SK-N-SH treated with all-trans-retinoic acid at 6 μM for 48 hours (cell line): ENCODE measurements at regions not wholly inside any gene's neighbourhood (a gene's known extent, or its start where the extent isn't known, plus 50 kb on each side); places are given as distances from the start of the nearest gene placed in this dataset.

ENCODE experiments used
- ATAC-seq: fragments of 200-7000 bp; cut with Tn5 transposase; 3 replicates; pipeline ENCODE4 v1.9.1; 2020; ENCODE audit warnings: mild to moderate bottlenecking, moderate library complexity
- ARNTL ChIP-seq: fragments of 450-650 bp; formaldehyde crosslinking; IDR thresholded peaks from 2 replicates; pipeline ENCODE4 v1.5.0; 2020; ENCODE audit warnings: low read depth, mild to moderate bottlenecking, moderate library complexity, borderline replicate concordance
- BACH2 ChIP-seq: fragments of 250-450 bp; sonication (Bioruptor Pico); IDR thresholded peaks from 2 replicates; pipeline ENCODE4 v1.9.0; 2021; ENCODE audit warnings: mild to moderate bottlenecking, borderline replicate concordance
- CSDC2 ChIP-seq: fragments of 250-450 bp; sonication (Bioruptor Pico); IDR thresholded peaks from 2 replicates; pipeline ENCODE4 v1.5.0; 2020; ENCODE audit warnings: mild to moderate bottlenecking, moderate library complexity
- ESRRG ChIP-seq: fragments of 250-450 bp; sonication (Bioruptor Pico); IDR thresholded peaks from 2 replicates; pipeline ENCODE4 v1.6.1; 2021; ENCODE audit warnings: mild to moderate bottlenecking
- GLIS3 ChIP-seq: fragments of 250-450 bp; sonication (Bioruptor Pico); IDR thresholded peaks from 2 replicates; pipeline ENCODE4 v1.5.0; 2020; ENCODE audit warnings: mild to moderate bottlenecking, moderate library complexity
- ISL1 ChIP-seq: fragments of 250-450 bp; sonication (Bioruptor Pico); IDR thresholded peaks from 2 replicates; pipeline ENCODE4 v2.1.2; 2022; ENCODE audit warnings: mild to moderate bottlenecking, moderate library complexity
- OSR1 ChIP-seq: fragments of 250-450 bp; sonication (Bioruptor Pico); IDR thresholded peaks from 2 replicates; pipeline ENCODE4 v1.8.0; 2022; ENCODE audit warnings: moderate library complexity, mild to moderate bottlenecking, inconsistent platforms
- PPARA ChIP-seq: fragments of 250-450 bp; sonication (Bioruptor Pico); IDR thresholded peaks from 2 replicates; pipeline ENCODE4 v1.5.0; 2020; ENCODE audit warnings: mild to moderate bottlenecking, borderline replicate concordance
- RARB ChIP-seq: fragments of 250-450 bp; sonication (Bioruptor Pico); IDR thresholded peaks from 2 replicates; pipeline ENCODE4 v1.8.0; 2021; ENCODE audit warnings: mild to moderate bottlenecking, moderate library complexity
- SNAI2 ChIP-seq: fragments of 250-450 bp; sonication (Bioruptor Pico); IDR thresholded peaks from 2 replicates; pipeline ENCODE4 v1.5.0; 2020; ENCODE audit warnings: mild to moderate bottlenecking, moderate library complexity
- TCF4 ChIP-seq: fragments of 250-450 bp; sonication (Bioruptor Pico); IDR thresholded peaks from 2 replicates; pipeline ENCODE4 v1.8.0; 2021; ENCODE audit warnings: mild to moderate bottlenecking, moderate library complexity, borderline replicate concordance
- TOX ChIP-seq: fragments of 250-450 bp; sonication (Bioruptor Pico); IDR thresholded peaks from 2 replicates; pipeline ENCODE4 v1.8.0; 2021; ENCODE audit warnings: mild to moderate bottlenecking, moderate library complexity, borderline replicate concordance
- ZC3H10 ChIP-seq: fragments of 250-450 bp; sonication (Bioruptor Pico); IDR thresholded peaks from 2 replicates; pipeline ENCODE4 v1.5.1; 2021; ENCODE audit warnings: mild to moderate bottlenecking, moderate library complexity
- ZFP3 ChIP-seq: fragments of 250-450 bp; sonication (Bioruptor Pico); IDR thresholded peaks from 2 replicates; pipeline ENCODE4 v1.5.0; 2020; ENCODE audit warnings: mild to moderate bottlenecking, moderate library complexity
- ZFP30 ChIP-seq: fragments of 450-650 bp; formaldehyde crosslinking; IDR thresholded peaks from 2 replicates; pipeline ENCODE4 v1.5.0; 2022; ENCODE audit warnings: mild to moderate bottlenecking, moderate library complexity
- ZNF565 ChIP-seq: fragments of 450-650 bp; formaldehyde crosslinking; conservative IDR thresholded peaks from 2 replicates; pipeline ENCODE4 v1.5.0; 2020; ENCODE audit warnings: low read depth, mild to moderate bottlenecking, moderate library complexity
- ZNF70 ChIP-seq: fragments of 450-650 bp; formaldehyde crosslinking; IDR thresholded peaks from 2 replicates; pipeline ENCODE4 v1.5.0; 2020; ENCODE audit warnings: mild to moderate bottlenecking, moderate library complexity
- ZNF8 ChIP-seq: fragments of 450-650 bp; formaldehyde crosslinking; IDR thresholded peaks from 2 replicates; pipeline ENCODE4 v1.5.0; 2020; ENCODE audit warnings: mild to moderate bottlenecking, moderate library complexity
- TF ChIP-seq, protein P1 (sequence below): fragments of 250-450 bp; sonication (Bioruptor Pico); IDR thresholded peaks from 2 replicates; pipeline ENCODE4 v1.8.0; 2020; ENCODE audit warnings: mild to moderate bottlenecking, moderate library complexity, borderline replicate concordance
- TF ChIP-seq, protein P2 (sequence below): fragments of 250-450 bp; sonication (Bioruptor Pico); IDR thresholded peaks from 2 replicates; pipeline ENCODE4 v1.8.0; 2021; ENCODE audit warnings: low read depth, mild to moderate bottlenecking, moderate library complexity, borderline replicate concordance
- TF ChIP-seq, protein P3 (sequence below): fragments of 250-450 bp; sonication (Bioruptor Pico); IDR thresholded peaks from 2 replicates; pipeline ENCODE4 v1.5.1; 2020; ENCODE audit warnings: low read depth, mild to moderate bottlenecking, moderate library complexity
- TF ChIP-seq, protein P4 (sequence below): fragments of 250-450 bp; sonication (Bioruptor Pico); IDR thresholded peaks from 2 replicates; pipeline ENCODE4 v1.5.1; 2021; ENCODE audit warnings: mild to moderate bottlenecking, moderate library complexity
- TF ChIP-seq, protein P5 (sequence below): fragments of 250-450 bp; sonication (Bioruptor Pico); IDR thresholded peaks from 2 replicates; pipeline ENCODE4 v1.5.0; 2020; ENCODE audit warnings: mild to moderate bottlenecking, moderate library complexity

DNA sequence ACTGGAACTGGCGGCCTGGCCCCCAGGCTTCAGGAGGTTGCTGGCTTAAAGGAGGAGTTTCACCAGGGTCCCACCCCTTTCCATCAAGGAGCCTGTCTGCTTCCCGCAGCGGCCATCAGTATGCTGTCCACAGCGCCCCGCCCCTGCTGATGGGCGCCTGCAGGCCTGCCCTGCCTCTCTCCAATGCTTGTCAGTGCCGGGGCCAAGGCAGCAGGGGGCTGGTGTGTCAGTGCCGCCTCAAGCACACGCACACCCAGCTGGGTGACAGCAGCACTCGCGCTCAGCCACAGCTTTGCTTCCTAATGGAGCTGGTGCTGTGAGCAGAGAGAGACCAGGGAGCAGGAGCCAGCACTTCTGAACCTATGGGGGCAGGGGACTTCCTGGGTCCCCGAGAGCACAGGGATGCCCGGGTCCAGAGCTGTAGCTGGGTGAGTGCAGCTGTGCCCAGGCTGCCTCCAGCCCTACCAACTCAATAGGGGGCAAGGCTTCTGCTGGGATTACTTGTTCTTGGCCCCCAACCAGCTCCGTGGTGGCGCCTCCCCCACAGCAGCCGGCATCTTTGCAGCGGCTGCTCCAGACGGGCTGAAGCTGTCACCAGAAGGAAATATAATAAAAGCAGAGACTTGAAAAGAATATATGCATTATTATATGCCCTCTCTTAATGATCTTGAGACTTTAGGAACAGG, 377.2 kb upstream of the LRATD1 start (continued):
- TF ChIP-seq GLIS3 (CRISPR knock-in tag) (no peak), TOX (no peak)
- TF ChIP-seq, protein P1, sequence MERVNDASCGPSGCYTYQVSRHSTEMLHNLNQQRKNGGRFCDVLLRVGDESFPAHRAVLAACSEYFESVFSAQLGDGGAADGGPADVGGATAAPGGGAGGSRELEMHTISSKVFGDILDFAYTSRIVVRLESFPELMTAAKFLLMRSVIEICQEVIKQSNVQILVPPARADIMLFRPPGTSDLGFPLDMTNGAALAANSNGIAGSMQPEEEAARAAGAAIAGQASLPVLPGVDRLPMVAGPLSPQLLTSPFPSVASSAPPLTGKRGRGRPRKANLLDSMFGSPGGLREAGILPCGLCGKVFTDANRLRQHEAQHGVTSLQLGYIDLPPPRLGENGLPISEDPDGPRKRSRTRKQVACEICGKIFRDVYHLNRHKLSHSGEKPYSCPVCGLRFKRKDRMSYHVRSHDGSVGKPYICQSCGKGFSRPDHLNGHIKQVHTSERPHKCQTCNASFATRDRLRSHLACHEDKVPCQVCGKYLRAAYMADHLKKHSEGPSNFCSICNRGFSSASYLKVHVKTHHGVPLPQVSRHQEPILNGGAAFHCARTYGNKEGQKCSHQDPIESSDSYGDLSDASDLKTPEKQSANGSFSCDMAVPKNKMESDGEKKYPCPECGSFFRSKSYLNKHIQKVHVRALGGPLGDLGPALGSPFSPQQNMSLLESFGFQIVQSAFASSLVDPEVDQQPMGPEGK (CRISPR knock-in tag): no peak
- TF ChIP-seq, protein P2, sequence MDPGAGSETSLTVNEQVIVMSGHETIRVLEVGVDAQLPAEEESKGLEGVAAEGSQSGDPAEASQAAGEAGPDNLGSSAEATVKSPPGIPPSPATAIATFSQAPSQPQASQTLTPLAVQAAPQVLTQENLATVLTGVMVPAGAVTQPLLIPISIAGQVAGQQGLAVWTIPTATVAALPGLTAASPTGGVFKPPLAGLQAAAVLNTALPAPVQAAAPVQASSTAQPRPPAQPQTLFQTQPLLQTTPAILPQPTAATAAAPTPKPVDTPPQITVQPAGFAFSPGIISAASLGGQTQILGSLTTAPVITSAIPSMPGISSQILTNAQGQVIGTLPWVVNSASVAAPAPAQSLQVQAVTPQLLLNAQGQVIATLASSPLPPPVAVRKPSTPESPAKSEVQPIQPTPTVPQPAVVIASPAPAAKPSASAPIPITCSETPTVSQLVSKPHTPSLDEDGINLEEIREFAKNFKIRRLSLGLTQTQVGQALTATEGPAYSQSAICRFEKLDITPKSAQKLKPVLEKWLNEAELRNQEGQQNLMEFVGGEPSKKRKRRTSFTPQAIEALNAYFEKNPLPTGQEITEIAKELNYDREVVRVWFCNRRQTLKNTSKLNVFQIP (CRISPR knock-in tag): no peak

DNA sequence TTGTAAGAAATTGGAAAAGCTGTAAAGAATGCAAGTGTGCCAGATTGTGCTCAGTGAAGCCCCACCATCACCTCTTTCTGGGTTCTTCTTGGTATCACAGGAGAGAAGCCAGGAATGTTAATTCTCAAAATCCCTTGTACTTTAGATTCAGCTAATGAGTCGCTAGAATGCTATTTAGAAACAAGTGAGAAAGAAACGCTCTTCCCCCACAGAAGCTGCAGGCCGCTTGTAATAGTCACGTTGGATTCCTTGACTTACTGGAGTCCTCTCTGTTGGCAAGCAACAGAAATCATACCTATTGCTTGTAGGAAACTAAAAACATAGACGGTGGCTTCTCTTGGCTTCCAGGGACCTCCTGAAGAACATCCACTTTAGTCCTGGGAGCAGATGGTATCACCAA, 375.6 kb upstream of the LRATD1 start:
- TF ChIP-seq ZNF565 (CRISPR knock-in tag) (no peak), ESRRG (no peak), TCF4 (no peak), CSDC2 (CRISPR knock-in tag) (no peak), PPARA (CRISPR knock-in tag) (no peak), ARNTL (CRISPR knock-in tag) (no peak), RARB (CRISPR knock-in tag) (no peak), ZFP3 (CRISPR knock-in tag) (no peak), ISL1 (CRISPR knock-in tag) (no peak), ZFP30 (CRISPR knock-in tag) (no peak), ZNF8 (CRISPR knock-in tag) (no peak), GLIS3 (CRISPR knock-in tag) (no peak), SNAI2 (no peak)
- TF ChIP-seq, protein P3, sequence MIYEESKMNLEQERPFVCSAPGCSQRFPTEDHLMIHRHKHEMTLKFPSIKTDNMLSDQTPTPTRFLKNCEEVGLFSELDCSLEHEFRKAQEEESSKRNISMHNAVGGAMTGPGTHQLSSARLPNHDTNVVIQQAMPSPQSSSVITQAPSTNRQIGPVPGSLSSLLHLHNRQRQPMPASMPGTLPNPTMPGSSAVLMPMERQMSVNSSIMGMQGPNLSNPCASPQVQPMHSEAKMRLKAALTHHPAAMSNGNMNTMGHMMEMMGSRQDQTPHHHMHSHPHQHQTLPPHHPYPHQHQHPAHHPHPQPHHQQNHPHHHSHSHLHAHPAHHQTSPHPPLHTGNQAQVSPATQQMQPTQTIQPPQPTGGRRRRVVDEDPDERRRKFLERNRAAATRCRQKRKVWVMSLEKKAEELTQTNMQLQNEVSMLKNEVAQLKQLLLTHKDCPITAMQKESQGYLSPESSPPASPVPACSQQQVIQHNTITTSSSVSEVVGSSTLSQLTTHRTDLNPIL (CRISPR knock-in tag): no peak
- TF ChIP-seq, protein P1 (CRISPR knock-in tag): no peak
- TF ChIP-seq, protein P4, sequence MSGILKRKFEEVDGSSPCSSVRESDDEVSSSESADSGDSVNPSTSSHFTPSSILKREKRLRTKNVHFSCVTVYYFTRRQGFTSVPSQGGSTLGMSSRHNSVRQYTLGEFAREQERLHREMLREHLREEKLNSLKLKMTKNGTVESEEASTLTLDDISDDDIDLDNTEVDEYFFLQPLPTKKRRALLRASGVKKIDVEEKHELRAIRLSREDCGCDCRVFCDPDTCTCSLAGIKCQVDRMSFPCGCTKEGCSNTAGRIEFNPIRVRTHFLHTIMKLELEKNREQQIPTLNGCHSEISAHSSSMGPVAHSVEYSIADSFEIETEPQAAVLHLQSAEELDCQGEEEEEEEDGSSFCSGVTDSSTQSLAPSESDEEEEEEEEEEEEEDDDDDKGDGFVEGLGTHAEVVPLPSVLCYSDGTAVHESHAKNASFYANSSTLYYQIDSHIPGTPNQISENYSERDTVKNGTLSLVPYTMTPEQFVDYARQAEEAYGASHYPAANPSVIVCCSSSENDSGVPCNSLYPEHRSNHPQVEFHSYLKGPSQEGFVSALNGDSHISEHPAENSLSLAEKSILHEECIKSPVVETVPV (CRISPR knock-in tag): no peak
- TF ChIP-seq, all 23 proteins: peak for 0
- no peak for ATAC-seq

DNA sequence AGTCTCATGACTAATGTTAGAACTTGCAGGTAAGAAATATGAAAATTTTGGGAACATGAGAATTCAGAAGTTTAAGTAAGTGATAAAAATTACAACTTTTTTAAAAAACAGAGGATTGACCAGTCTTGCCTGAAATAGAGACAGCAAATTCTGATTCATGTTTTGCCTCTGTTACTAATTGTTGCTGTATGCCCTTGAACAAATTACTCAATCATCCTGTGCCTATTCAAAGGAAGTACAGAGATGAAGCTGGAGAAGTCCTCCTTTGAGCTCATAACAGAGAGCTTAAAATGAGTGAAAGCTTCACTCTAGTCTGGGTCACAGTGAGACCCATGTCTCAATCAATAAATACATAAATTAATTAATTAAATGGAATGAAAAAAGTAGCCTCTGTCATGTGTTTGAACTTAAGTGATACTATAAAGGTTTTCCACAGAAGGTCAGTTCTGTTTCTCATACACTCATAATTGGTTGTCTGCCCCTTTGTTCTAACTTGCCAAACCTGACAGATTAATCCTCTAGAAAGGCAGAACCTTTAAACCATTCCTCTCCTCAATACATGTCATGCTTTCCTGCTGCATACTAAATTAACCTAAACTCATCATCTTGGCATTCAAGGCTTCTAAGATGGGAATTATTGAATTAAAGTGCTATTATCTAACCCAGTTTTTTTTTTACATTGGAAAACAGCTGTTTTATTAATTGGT, 374.6 kb upstream of the LRATD1 start:
- no peak for ATAC-seq
- TF ChIP-seq ESRRG (no peak), ZC3H10 (CRISPR knock-in tag) (no peak), ZNF70 (CRISPR knock-in tag) (no peak), GLIS3 (CRISPR knock-in tag) (no peak), ZNF8 (CRISPR knock-in tag) (no peak), ZFP3 (CRISPR knock-in tag) (no peak), BACH2 (CRISPR knock-in tag) (no peak), OSR1 (CRISPR knock-in tag) (no peak), CSDC2 (CRISPR knock-in tag) (no peak)
- TF ChIP-seq, protein P2 (CRISPR knock-in tag): no peak
- TF ChIP-seq, protein P5, sequence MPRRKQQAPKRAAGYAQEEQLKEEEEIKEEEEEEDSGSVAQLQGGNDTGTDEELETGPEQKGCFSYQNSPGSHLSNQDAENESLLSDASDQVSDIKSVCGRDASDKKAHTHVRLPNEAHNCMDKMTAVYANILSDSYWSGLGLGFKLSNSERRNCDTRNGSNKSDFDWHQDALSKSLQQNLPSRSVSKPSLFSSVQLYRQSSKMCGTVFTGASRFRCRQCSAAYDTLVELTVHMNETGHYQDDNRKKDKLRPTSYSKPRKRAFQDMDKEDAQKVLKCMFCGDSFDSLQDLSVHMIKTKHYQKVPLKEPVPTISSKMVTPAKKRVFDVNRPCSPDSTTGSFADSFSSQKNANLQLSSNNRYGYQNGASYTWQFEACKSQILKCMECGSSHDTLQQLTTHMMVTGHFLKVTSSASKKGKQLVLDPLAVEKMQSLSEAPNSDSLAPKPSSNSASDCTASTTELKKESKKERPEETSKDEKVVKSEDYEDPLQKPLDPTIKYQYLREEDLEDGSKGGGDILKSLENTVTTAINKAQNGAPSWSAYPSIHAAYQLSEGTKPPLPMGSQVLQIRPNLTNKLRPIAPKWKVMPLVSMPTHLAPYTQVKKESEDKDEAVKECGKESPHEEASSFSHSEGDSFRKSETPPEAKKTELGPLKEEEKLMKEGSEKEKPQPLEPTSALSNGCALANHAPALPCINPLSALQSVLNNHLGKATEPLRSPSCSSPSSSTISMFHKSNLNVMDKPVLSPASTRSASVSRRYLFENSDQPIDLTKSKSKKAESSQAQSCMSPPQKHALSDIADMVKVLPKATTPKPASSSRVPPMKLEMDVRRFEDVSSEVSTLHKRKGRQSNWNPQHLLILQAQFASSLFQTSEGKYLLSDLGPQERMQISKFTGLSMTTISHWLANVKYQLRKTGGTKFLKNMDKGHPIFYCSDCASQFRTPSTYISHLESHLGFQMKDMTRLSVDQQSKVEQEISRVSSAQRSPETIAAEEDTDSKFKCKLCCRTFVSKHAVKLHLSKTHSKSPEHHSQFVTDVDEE (CRISPR knock-in tag): no peak
- TF ChIP-seq, protein P3 (CRISPR knock-in tag): no peak
